SK-N-SH (cell line): ENCODE measurements at regions not wholly inside any gene's neighbourhood (a gene's known extent, or its start where the extent isn't known, plus 50 kb on each side); places are given as distances from the start of the nearest gene placed in this dataset.

Experiments
- CTCF ChIA-PET: fragments of 300-600, 350-600 bp; formaldehyde crosslinking; extraction: SDS; loops from one replicate; lab custom pipeline; 2021; lab: Yijun Ruan, JAX
- POLR2A ChIA-PET: fragments of 350-600 bp; sonication (Branson Sonifier 250); formaldehyde crosslinking; extraction: SDS; loops from one replicate; lab custom pipeline; 2020; ENCODE audit warnings: antibody characterized with exemption, inconsistent platforms; lab: Yijun Ruan, JAX
- DNase-seq: peaks from one replicate; pipeline ENCODE4 v3.0.0; 2012
- H2AFZ ChIP-seq: fragments of 200-600 bp; sonication (generic); 2 replicates; pipeline ENCODE4 v1.8.1; 2016; ENCODE audit warnings: antibody characterized with exemption, mild to moderate bottlenecking, low read depth
- H3F3A ChIP-seq: fragments of 200-600 bp; sonication (generic); replicated peaks from 2 replicates; pipeline ENCODE3; 2016; ENCODE audit warnings: antibody characterized with exemption, mild to moderate bottlenecking; ENCODE audit not compliant: insufficient read depth
- H3K27ac ChIP-seq, 2 experiments: fragments of 200-500 bp in 1 of 2; fragments of 200-600 bp in 1 of 2; sonication (Bioruptor generic) in 1 of 2; sonication (generic), shearing (Covaris generic) in 1 of 2; 2 replicates each; pipeline versions ENCODE4 v1.5.1 to v1.6.1; 2014 to 2016; ENCODE audit warnings: low read depth in 2 of 2, inconsistent platforms in 1 of 2, low read length in 1 of 2, mild to moderate bottlenecking in 1 of 2, mixed read lengths in 1 of 2
- H3K27me3 ChIP-seq: fragments of 200-600 bp; sonication (generic), shearing (Covaris generic); 2 replicates; pipeline ENCODE4 v1.6.1; 2016; ENCODE audit warnings: mixed run types; ENCODE audit not compliant: insufficient read depth
- H3K36me3 ChIP-seq, 2 experiments: fragments of 200-500 bp in 1 of 2; fragments of 200-600 bp in 1 of 2; sonication (Bioruptor generic) in 1 of 2; sonication (generic) in 1 of 2; replicated peaks in 1 of 2; 2 replicates each; pipeline versions ENCODE3 to v1.5.1; 2014 to 2016; ENCODE audit warnings: low read length in 1 of 2, mild to moderate bottlenecking in 1 of 2; ENCODE audit not compliant: insufficient read depth in 2 of 2, control insufficient read depth in 1 of 2
- H3K4me1 ChIP-seq, 2 experiments: fragments of 200-500 bp in 1 of 2; fragments of 200-600 bp in 1 of 2; sonication (Bioruptor generic) in 1 of 2; sonication (generic), shearing (Covaris generic) in 1 of 2; 2 replicates each; pipeline versions ENCODE4 v1.5.1 to v1.6.1; 2014 to 2016; ENCODE audit warnings: low read depth in 1 of 2, low read length in 1 of 2, mixed run types in 1 of 2; ENCODE audit not compliant: insufficient read depth in 2 of 2, control insufficient read depth in 1 of 2
- H3K4me2 ChIP-seq: fragments of 200-600 bp; sonication (generic), shearing (Covaris generic); 2 replicates; pipeline ENCODE4 v1.6.1; 2017; ENCODE audit warnings: mixed run types
- H3K4me3 ChIP-seq, 2 experiments: fragments of 200-500 bp in 1 of 2; fragments of 200-600 bp in 1 of 2; sonication (Bioruptor generic) in 1 of 2; sonication (generic), shearing (Covaris generic) in 1 of 2; 2 replicates each; pipeline versions ENCODE4 v1.5.1 to v1.8.1; 2014 to 2016; ENCODE audit warnings: low read depth in 2 of 2, inconsistent platforms in 1 of 2, low read length in 1 of 2, mild to moderate bottlenecking in 1 of 2, mixed read lengths in 1 of 2, moderate library complexity in 1 of 2
- H3K79me2 ChIP-seq: fragments of 200-600 bp; sonication (generic); 2 replicates; pipeline ENCODE4 v1.8.1; 2017; ENCODE audit warnings: mild to moderate bottlenecking; ENCODE audit not compliant: insufficient read depth
- H3K9ac ChIP-seq: fragments of 200-600 bp; sonication (generic); 2 replicates; pipeline ENCODE4 v1.6.1; 2017; ENCODE audit warnings: mixed run types
- H3K9me2 ChIP-seq: fragments of 200-600 bp; sonication (generic); 2 replicates; pipeline ENCODE4 v1.6.1; 2017; ENCODE audit warnings: mixed run types
- H3K9me3 ChIP-seq: fragments of 200-600 bp; sonication (generic); 2 replicates; pipeline ENCODE4 v1.6.1; 2017; ENCODE audit warnings: mixed run types, mild to moderate bottlenecking, moderate library complexity
- H4K20me1 ChIP-seq: fragments of 200-600 bp; sonication (generic); 2 replicates; pipeline ENCODE4 v1.6.1; 2017; ENCODE audit warnings: mild to moderate bottlenecking, mixed run types; ENCODE audit not compliant: insufficient read depth
- EP300 ChIP-seq, 2 experiments: IDR thresholded peaks; 2 replicates each; pipeline versions ENCODE4 v1.4.0 to v1.6.1; 2012; ENCODE audit warnings: borderline replicate concordance in 1 of 2, low read depth in 1 of 2, low read length in 1 of 2
- JUND ChIP-seq: IDR thresholded peaks from 2 replicates; pipeline ENCODE4 v1.4.0; 2012
- POLR2AphosphoS5 ChIP-seq: IDR thresholded peaks from 2 replicates; pipeline ENCODE4 v1.6.1; 2012; ENCODE audit warnings: low read depth, low read length
- RCOR1 ChIP-seq: fragments of 150-350 bp; IDR thresholded peaks from 2 replicates; pipeline ENCODE4 v1.6.1; 2017; ENCODE audit warnings: antibody characterized with exemption, low read length
- SIN3A ChIP-seq: IDR thresholded peaks from 2 replicates; pipeline ENCODE4 v1.6.1; 2012; ENCODE audit warnings: low read depth, mild to moderate bottlenecking, low read length, moderate library complexity, borderline replicate concordance
- TCF12 ChIP-seq: IDR thresholded peaks from 2 replicates; pipeline ENCODE4 v1.4.0; 2012
- TEAD4 ChIP-seq: IDR thresholded peaks from 2 replicates; pipeline ENCODE4 v1.4.0; 2012; ENCODE audit warnings: mild to moderate bottlenecking, borderline replicate concordance; ENCODE audit not compliant: insufficient read depth
- WGBS: methylation state at CpG from one replicate; pipeline ENCODE4 v1.1.6; 2017; ENCODE audit warnings: low lambda C conversion rate; 5-methylcytosine and 5-hydroxymethylcytosine counted together
- TF ChIP-seq, protein P1 (sequence below): IDR thresholded peaks from 2 replicates; pipeline ENCODE4 v1.4.0; 2012; ENCODE audit warnings: low read depth, borderline replicate concordance
- TF ChIP-seq, protein P2 (sequence below): fragments of 200-600 bp; sonication (generic); IDR thresholded peaks from 2 replicates; pipeline ENCODE4 v1.6.1; 2017; ENCODE audit warnings: antibody characterized with exemption, mild to moderate bottlenecking, moderate library complexity
- TF ChIP-seq, protein P3 (sequence below): IDR thresholded peaks from 2 replicates; pipeline ENCODE4 v1.4.0; 2012; ENCODE audit warnings: low read depth
- TF ChIP-seq, protein P4 (sequence below): IDR thresholded peaks from 2 replicates; pipeline ENCODE4 v1.4.0; 2012; ENCODE audit warnings: low read depth, borderline replicate concordance

DNA sequence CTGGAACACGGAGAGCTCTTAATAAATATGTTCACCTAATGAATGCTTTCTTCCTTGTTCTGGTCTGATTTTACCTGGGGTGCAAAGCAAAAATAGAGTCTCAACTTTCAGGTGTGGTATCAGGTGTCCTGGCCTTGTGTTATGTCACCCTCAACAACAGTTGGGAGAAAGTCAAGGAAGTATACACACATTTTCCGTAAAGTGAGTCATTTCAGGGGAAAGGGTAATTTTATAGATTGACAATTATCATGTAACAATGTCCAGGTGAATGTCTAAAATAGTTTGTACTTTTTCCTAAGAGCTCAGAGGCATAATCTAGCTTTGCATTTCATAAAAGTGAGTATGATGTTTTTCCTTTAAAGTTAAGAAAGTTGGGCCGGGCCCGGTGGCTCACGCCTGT lies 287.4 kb downstream of the SKIDA1 start:
- DNase-seq = no peak
- Histone ChIP-seq H3K27ac (no peak overlapping the region), H2AFZ (no peak overlapping the region), H3K79me2 (no peaks in the 10 kb centered on the region), H3K4me3 (no peak overlapping the region), H3K27me3 (no peaks in the 10 kb centered on the region), H3K4me2 (no peak overlapping the region), H3K9me3 (no peaks in the 10 kb centered on the region), H4K20me1 (no peaks in the 10 kb centered on the region), H3F3A (no peaks in the 10 kb centered on the region), H3K36me3 (no peaks in the 10 kb centered on the region), H3K9ac (no peak overlapping the region), H3K9me2 (no peaks in the 10 kb centered on the region), H3K4me1 (no peaks in the 10 kb centered on the region)
- ChIA-PET POLR2A (no interaction called here), CTCF (no interaction called here)
- TF ChIP-seq JUND = no peak
- WGBS = 87% methylated on average over 5 of the region's 5 CpGs

DNA sequence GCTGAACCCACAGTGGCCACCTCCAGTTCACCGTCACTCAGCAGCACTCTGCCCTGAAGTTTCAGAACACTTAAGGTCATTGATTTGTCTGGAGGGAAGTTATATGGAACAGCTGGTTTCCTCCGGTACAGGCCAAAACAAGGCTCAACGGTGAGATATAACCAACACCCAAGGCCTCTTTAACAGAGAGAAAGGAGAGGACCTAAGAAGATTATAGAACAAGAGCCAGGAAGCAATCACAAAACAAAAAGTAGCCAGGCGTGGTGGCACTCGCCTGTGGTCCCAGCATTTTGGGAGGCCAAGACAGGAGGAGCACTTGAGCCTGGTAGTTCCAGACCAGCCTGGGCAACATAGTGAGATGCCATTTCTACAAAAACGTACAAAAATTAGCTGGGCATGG lies 290.7 kb downstream of the SKIDA1 start:
- WGBS = 78% methylated on average over 5 of the region's 6 CpGs
- H3K36me3 ChIP-seq = no peaks in the 10 kb centered on the region
- H3F3A ChIP-seq = no peaks in the 10 kb centered on the region
- H3K4me3 ChIP-seq = no peak overlapping the region
- no peaks in the 10 kb centered on the region for H3K9me2 ChIP-seq
- no peaks in the 10 kb centered on the region for H4K20me1 ChIP-seq
- no peak overlapping the region for H3K27ac ChIP-seq
- no peak for DNase-seq
- TF ChIP-seq SIN3A = no peak
- TF ChIP-seq, protein P1, sequence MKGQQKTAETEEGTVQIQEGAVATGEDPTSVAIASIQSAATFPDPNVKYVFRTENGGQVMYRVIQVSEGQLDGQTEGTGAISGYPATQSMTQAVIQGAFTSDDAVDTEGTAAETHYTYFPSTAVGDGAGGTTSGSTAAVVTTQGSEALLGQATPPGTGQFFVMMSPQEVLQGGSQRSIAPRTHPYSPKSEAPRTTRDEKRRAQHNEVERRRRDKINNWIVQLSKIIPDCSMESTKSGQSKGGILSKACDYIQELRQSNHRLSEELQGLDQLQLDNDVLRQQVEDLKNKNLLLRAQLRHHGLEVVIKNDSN = no peak
- no peak for TF ChIP-seq TCF12
- no peak for TF ChIP-seq TEAD4
- TF ChIP-seq, protein P2, sequence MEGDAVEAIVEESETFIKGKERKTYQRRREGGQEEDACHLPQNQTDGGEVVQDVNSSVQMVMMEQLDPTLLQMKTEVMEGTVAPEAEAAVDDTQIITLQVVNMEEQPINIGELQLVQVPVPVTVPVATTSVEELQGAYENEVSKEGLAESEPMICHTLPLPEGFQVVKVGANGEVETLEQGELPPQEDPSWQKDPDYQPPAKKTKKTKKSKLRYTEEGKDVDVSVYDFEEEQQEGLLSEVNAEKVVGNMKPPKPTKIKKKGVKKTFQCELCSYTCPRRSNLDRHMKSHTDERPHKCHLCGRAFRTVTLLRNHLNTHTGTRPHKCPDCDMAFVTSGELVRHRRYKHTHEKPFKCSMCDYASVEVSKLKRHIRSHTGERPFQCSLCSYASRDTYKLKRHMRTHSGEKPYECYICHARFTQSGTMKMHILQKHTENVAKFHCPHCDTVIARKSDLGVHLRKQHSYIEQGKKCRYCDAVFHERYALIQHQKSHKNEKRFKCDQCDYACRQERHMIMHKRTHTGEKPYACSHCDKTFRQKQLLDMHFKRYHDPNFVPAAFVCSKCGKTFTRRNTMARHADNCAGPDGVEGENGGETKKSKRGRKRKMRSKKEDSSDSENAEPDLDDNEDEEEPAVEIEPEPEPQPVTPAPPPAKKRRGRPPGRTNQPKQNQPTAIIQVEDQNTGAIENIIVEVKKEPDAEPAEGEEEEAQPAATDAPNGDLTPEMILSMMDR = no peak
- TF ChIP-seq, protein P3, sequence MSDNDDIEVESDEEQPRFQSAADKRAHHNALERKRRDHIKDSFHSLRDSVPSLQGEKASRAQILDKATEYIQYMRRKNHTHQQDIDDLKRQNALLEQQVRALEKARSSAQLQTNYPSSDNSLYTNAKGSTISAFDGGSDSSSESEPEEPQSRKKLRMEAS = no peak
- TF ChIP-seq RCOR1 = no peak
- no peak for TF ChIP-seq POLR2AphosphoS5
- TF ChIP-seq, protein P4, sequence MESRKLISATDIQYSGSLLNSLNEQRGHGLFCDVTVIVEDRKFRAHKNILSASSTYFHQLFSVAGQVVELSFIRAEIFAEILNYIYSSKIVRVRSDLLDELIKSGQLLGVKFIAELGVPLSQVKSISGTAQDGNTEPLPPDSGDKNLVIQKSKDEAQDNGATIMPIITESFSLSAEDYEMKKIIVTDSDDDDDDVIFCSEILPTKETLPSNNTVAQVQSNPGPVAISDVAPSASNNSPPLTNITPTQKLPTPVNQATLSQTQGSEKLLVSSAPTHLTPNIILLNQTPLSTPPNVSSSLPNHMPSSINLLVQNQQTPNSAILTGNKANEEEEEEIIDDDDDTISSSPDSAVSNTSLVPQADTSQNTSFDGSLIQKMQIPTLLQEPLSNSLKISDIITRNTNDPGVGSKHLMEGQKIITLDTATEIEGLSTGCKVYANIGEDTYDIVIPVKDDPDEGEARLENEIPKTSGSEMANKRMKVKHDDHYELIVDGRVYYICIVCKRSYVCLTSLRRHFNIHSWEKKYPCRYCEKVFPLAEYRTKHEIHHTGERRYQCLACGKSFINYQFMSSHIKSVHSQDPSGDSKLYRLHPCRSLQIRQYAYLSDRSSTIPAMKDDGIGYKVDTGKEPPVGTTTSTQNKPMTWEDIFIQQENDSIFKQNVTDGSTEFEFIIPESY = no peak
- TF ChIP-seq EP300 (IDR thresholded peaks at IDR 0.05; ENCODE audit: borderline replicate concordance in 1 of 2, low read depth in 1 of 2, low read length in 1 of 2) = no peak
- H2AFZ ChIP-seq = no peak overlapping the region
- H3K4me1 ChIP-seq = no peaks in the 10 kb centered on the region
- no peaks in the 10 kb centered on the region for H3K9me3 ChIP-seq
- ChIA-PET CTCF (no interaction called here), POLR2A (no interaction called here)
- H3K79me2 ChIP-seq = no peaks in the 10 kb centered on the region
- no peak overlapping the region for H3K9ac ChIP-seq
- H3K27me3 ChIP-seq = no peaks in the 10 kb centered on the region
- H3K4me2 ChIP-seq = no peak overlapping the region
